ENCODE measurements at regions not wholly inside any gene's neighbourhood (a gene's known extent, or its start where the extent isn't known, plus 50 kb on each side); places are given as distances from the start of the nearest gene placed in this dataset.
A peak's percentile ranks its signal among the peaks of the same experiment; 100 is the strongest.

- TF ChIP-seq CTCF (IDR thresholded peaks at IDR 0.05; ENCODE audit: insufficient read depth, low read depth, low read length, missing control alignments) = no peak
- H3K4me3 ChIP-seq (ENCODE audit: low read length) = no peak overlapping the region
- no peak for DNase-seq (ENCODE audit: low read depth)
These were observed 123.8 kb upstream of the GALNT2 start for GRCh38 chr1:229943148-229943714.

DNA sequence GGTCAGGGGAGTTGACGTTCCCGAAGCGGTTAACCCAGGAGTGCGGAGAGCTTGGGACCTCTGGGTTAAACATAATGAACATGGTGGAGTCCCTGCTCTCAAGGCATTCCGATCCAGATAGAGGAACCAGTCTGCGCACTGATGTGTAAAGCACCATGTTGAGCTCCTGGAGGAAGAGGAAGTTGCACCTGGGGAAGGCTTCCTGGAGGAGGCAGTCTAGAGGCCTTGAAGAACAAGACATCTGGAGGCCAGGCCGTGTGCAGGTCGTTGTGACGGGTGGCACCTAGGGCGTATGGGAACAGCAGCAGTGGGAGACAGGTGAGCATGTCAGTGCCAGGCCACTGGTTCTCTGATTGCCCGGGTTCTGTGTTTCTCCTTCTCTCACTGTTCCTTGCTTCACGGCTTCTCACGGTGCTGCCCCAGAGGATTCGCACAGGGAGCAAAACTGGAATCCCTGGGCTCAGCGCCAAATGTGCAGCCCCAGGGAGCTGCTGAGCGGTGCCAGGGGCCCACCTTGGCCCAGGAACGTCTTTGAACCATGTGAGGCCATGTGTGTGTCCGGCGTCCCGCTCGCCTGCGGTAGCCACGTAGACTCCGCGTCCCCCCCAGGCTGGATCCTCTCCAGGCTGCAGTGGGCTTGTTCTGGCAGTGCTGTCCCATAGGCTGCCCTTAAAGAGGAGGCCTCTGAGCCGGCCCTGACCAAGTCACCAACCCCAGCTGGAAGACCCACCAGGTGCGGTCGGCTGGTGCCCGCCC lies 122.9 kb upstream of the GALNT2 start:
- TF ChIP-seq CTCF (IDR thresholded peaks at IDR 0.05; ENCODE audit: insufficient read depth, low read depth, low read length, missing control alignments) = no peak
- H3K4me3 ChIP-seq (ENCODE audit: low read length) = no peak overlapping the region
- no peak for DNase-seq (ENCODE audit: low read depth)

DNA sequence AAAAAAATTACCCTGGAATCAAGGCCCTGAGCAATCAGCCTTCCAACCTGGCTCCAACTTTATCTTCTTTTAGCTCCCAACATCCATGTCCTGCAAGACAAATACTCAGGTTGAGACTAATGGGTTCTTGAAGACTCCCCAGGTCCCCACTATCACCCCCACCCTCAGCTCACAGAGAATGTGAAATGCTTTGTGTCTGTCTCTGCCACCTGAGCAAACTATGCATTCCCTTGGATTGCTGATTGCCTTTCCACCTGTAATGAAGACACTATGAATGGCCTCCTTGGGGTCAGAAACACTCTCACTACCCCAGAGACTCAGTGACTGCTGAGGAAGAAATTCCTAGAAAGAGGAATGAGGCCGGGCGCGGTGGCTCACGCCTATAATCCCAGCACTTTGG lies 121.2 kb upstream of the GALNT2 start:
- no peak overlapping the region for H3K4me3 ChIP-seq (ENCODE audit: low read length)
- no peak for DNase-seq (ENCODE audit: low read depth)
- TF ChIP-seq CTCF (IDR thresholded peaks at IDR 0.05; ENCODE audit: insufficient read depth, low read depth, low read length, missing control alignments) = no peak

- TF ChIP-seq CTCF (IDR thresholded peaks at IDR 0.05; ENCODE audit: insufficient read depth, low read depth, low read length, missing control alignments) = no peak
- DNase-seq (ENCODE audit: low read depth) = peak; percentile 73
- H3K4me3 ChIP-seq (ENCODE audit: low read length) = no peak overlapping the region
These were observed 119.1 kb upstream of the GALNT2 start for GRCh38 chr1:229947968-229948367.

- DNase-seq (ENCODE audit: low read depth) = no peak
- H3K4me3 ChIP-seq (ENCODE audit: low read length) = no peak overlapping the region
- no peak for TF ChIP-seq CTCF (IDR thresholded peaks at IDR 0.05; ENCODE audit: insufficient read depth, low read depth, low read length, missing control alignments)
These were observed 118.6 kb upstream of the GALNT2 start for GRCh38 chr1:229948438-229948837.

DNA sequence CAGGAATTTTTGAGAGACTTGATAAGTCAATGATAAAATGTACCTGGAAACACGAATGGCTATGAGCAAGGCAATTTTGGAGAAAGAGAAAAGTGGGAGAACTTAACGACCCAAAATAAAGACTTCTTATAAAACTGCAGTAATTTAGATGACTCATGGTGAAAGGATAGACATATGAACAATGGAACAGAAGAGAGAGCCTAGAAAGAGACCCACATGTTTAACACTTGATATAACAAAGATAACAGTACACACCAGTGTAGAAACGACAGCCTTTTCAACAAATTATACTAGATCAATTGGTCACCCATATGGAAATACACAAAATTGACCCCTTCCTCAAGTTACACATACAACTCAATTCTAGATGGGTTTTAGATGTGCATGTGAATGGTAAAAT lies 117.5 kb upstream of the GALNT2 start:
- no peak for DNase-seq (ENCODE audit: low read depth)
- TF ChIP-seq CTCF (IDR thresholded peaks at IDR 0.05; ENCODE audit: insufficient read depth, low read depth, low read length, missing control alignments) = no peak
- no peak overlapping the region for H3K4me3 ChIP-seq (ENCODE audit: low read length)

- TF ChIP-seq CTCF (IDR thresholded peaks at IDR 0.05; ENCODE audit: insufficient read depth, low read depth, low read length, missing control alignments) = no peak
- DNase-seq (ENCODE audit: low read depth) = no peak
- H3K4me3 ChIP-seq (ENCODE audit: low read length) = no peak overlapping the region
These were observed 117.0 kb upstream of the GALNT2 start for GRCh38 chr1:229950020-229950419.
